RWPE1 (cell line): ENCODE measurements at regions not wholly inside any gene's neighbourhood (a gene's known extent, or its start where the extent isn't known, plus 50 kb on each side); places are given as distances from the start of the nearest gene placed in this dataset.
"Not testable (repeated sequence)": the region's sequence is repeated elsewhere in the genome, so short reads cannot be mapped to it uniquely, and the experiment has no call there.

Experiments used
- CTCF ChIA-PET: fragments of 350-600 bp; sonication (Branson Sonifier 250); formaldehyde crosslinking; extraction: SDS; loops from one replicate; lab custom pipeline; 2021; lab: Yijun Ruan, JAX
- POLR2A ChIA-PET: fragments of 400-600 bp; formaldehyde crosslinking; extraction: SDS; loops from one replicate; lab custom pipeline; 2020; ENCODE audit warnings: antibody characterized with exemption; ENCODE audit not compliant: low non-redundant PET; lab: Yijun Ruan, JAX
- DNase-seq: peaks from one replicate; pipeline ENCODE4 v3.0.0; 2012; ENCODE audit warnings: low spot score
- H3K27ac ChIP-seq: fragments of 450-650 bp; 2 replicates; pipeline ENCODE4 v1.5.1; 2017
- TF ChIP-seq, protein P1 (sequence below): fragments of 450-650 bp; conservative IDR thresholded peaks from 2 replicates; pipeline ENCODE4 v1.5.1; 2017; ENCODE audit warnings: low read depth, mild to moderate bottlenecking

DNA sequence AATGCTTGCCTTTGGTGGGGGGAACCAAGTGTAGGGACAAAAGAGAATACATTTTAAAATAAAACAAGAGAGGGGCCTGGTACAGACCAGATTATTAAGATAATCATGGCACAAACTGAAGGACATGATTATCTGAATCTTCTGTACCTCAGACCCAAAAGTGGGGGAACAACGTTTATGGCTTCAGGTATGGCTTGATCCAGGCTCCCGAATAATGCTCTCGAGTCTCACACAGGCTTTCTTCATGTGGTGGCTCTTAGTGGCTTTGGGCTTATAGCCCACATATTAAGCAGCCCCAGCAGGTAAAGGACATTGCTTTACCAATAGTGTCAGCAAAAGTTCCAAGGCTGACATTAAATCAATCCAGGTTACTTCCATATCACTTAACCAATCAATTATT, 106.8 kb upstream of the FOXK1 start:
- TF ChIP-seq, protein P1, sequence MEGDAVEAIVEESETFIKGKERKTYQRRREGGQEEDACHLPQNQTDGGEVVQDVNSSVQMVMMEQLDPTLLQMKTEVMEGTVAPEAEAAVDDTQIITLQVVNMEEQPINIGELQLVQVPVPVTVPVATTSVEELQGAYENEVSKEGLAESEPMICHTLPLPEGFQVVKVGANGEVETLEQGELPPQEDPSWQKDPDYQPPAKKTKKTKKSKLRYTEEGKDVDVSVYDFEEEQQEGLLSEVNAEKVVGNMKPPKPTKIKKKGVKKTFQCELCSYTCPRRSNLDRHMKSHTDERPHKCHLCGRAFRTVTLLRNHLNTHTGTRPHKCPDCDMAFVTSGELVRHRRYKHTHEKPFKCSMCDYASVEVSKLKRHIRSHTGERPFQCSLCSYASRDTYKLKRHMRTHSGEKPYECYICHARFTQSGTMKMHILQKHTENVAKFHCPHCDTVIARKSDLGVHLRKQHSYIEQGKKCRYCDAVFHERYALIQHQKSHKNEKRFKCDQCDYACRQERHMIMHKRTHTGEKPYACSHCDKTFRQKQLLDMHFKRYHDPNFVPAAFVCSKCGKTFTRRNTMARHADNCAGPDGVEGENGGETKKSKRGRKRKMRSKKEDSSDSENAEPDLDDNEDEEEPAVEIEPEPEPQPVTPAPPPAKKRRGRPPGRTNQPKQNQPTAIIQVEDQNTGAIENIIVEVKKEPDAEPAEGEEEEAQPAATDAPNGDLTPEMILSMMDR: no peak
- H3K27ac ChIP-seq: no peak overlapping the region
- no peak for DNase-seq
- ChIA-PET CTCF (no interaction called here), POLR2A (no interaction called here)

DNA sequence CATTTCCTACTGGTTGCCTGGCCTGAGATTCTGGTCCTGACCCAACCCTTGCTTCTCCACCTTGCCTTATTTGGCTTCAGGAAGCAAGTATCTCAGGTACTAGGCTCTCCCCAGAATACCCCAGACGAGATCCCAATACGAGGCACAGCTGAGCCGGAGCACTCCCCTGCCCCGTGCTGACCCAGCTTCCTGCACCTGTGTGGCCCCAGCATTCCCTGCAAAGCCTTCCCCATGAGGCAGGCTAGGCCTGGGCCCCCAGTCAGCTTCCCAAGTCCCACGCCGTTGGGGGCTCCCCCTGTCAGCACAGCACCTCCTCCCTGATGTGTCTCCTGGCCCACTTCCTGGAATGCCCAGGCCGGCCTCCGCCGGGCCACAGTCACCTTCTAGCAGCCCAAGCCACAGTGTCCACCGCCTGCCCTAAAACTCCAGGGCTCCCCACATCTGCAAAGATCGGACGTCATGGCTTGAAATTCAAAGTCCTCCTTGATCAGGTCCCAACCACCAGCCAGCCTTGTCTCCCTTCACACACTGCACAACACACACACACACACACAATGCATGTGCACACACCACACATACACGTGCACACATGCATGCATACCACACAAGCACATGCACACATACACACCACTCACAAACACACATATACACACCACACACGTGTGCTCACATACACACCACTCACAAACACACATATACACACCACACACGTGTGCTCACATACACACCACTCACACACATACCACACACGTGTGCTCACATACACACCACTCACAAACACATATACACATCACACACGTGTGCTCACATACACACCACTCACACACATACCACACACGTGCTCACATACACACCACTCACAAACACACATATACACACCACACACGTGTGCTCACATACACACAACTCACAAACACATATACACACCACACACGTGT, 78.9 kb upstream of the FOXK1 start:
- ChIA-PET CTCF (no interaction called here), POLR2A (interaction anchor here (0.7 kb wide), 1 partner anchor 245 kb away, joined by 3 read pairs; no protein-coding TSS in a partner anchor)
- TF ChIP-seq, protein P1: no peak
- H3K27ac ChIP-seq: no peak overlapping the region
- DNase-seq: no peak

DNA sequence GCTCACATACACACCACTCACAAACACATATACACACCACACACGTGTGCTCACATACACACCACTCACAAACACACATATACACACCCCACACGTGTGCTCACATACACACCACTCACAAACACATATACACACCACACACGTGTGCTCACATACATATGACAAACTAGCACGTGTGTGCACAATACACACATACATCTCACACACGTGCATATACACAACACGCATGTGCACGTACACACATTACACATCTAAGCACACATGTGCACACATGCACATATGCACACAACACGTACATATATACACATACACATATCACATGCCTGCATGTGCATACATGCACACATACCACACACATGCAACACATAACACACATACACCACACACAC, 78.3 kb upstream of the FOXK1 start:
- no peak overlapping the region for H3K27ac ChIP-seq
- ChIA-PET POLR2A (no interaction called here), CTCF (no interaction called here)
- TF ChIP-seq, protein P1: no peak
- DNase-seq: no peak

DNA sequence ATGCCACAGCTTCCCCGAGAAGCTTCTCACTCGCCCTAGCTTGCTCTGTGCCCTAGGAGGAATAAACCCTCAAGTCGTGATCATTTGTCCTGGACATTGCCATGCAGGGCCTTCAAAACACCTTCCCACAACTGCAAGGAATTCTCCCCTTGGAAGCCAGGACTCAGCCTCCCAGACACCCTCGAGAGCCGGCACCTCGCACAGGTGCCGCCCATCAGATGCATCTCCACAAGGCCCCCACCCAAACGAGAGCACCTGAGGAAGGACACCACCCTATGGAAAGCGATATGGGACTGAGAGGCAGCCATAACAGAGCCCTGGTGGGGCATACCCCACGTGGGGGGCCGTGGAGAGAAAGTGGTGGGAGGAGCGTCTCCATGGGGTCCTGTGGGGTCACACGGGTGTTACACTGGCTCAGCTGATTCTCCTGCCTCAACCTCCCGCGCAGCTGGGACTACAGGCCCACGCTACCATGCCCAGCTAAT, 77.6 kb upstream of the FOXK1 start:
- ChIA-PET POLR2A (no interaction called here), CTCF (interaction anchor here (0.7 kb wide), 1 partner anchor 27 kb away, joined by 3 read pairs; no protein-coding TSS in a partner anchor)
- no peak overlapping the region for H3K27ac ChIP-seq
- no peak for DNase-seq
- TF ChIP-seq, protein P1: no peak

DNA sequence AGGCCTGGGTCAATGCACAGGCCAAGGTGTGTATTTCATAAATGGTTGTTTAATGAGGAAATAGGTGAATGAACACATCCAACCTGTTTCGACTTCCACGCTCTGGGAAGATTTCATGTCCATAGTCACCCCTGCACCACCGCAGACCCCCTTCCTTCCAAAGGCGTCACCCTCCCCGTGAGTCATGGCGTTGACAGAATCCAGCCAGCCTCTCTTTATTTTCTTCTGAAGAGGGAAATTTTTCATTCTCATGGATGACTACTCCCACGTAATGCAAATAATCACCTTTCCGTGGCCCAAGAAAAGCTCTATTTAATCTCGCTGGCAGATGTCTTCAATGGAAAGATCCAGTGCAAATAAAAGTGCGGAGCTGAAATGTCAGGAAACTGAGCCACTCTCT, 75.3 kb upstream of the FOXK1 start:
- CTCF ChIA-PET: interaction anchor here (0.7 kb wide), 1 partner anchor 140 kb away, joined by 4 read pairs; no protein-coding TSS in a partner anchor
- TF ChIP-seq, protein P1: no peak
- POLR2A ChIA-PET: no interaction called here
- H3K27ac ChIP-seq: no peak overlapping the region
- no peak for DNase-seq

DNA sequence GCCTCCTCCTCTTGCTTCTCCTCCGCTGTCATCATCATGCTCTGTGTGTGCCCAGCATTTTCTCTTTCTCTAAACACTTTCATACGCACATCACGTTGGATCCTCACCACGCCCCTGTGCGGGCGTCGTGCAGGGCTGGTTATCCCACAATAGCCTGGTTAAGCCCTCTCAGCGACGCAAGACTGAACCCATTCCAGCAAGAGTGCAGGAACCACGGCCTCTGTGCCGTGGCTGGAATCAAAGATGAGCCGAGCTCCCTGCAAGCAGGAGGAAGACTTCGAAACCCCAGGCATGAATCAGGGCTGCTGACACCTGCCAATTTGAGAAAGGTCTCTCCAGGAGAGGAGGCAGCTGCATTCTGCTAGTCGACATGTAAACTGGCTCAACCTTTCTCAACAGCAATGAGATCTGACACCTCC, 74.8 kb upstream of the FOXK1 start:
- ChIA-PET POLR2A (no interaction called here), CTCF (interaction anchor here (0.7 kb wide), 1 partner anchor 140 kb away, joined by 4 read pairs; no protein-coding TSS in a partner anchor)
- no peak for DNase-seq
- TF ChIP-seq, protein P1: no peak
- H3K27ac ChIP-seq: no peak overlapping the region

DNA sequence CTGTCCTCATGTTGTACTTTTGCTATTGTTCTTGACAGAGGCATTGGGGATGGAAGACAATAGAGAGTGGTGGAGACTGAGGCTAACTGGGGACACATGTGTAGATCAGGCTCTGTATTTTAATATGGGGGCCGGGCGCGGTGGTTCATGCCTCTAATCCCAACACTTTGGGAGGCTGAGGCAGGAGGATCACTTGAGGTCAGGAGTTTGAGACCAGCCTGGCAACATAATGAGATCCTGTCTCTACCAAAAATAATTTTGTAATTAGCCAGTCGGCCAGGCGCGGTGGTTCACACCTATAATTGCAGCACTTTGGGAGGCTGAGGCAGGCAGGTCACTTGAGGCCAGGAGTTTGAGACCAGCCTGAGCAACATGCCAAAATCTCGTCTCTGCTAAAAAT, 72.5 kb upstream of the FOXK1 start:
- DNase-seq, POLR2A ChIA-PET, CTCF ChIA-PET, H3K27ac ChIP-seq: not testable (repeated sequence)
